Left colon (tissue), 2 donors: ENCODE measurements at regions not wholly inside any gene's neighbourhood (a gene's known extent, or its start where the extent isn't known, plus 50 kb on each side); places are given as distances from the start of the nearest gene placed in this dataset.

Experiments
- ATAC-seq: fragments of 200-7000 bp; cut with Tn5 transposase; one replicate; pipeline ENCODE4 v1.9.1; 2020; ENCODE audit warnings: mild to moderate bottlenecking, moderate library complexity
- DNase-seq, 2 donors: peaks; one replicate each; pipeline ENCODE4 v3.0.0-alpha.2; 2020
- intact Hi-C, 2 donors: fragments of 100-400 bp; cut with DNase I in 1 of 2; cut with micrococcal nuclease in 1 of 2; formaldehyde crosslinking; loops; one replicate each; pipeline versions ENCODE4 v1.11.2 to v1.14.0; 2022; cut with DNase I, micrococcal nuclease
- donor health status: DM: no; HTN: no; CAD: no.
- donor health status: DM: yes; HTN: yes; CAD: no.

- no peak for DNase-seq
- intact Hi-C loops, result no loop called here
Measured at GRCh38 chr5:119864286-119864685, 234.9 kb downstream of the FAM170A start.

GRCh38 chr5:119873611-119874010 is 244.3 kb downstream of the FAM170A start:
- intact Hi-C loops, result no loop called here
- no peak for DNase-seq
- no peak for ATAC-seq

More at GRCh38 chr5:119864286-119864685, 234.9 kb downstream of the FAM170A start:
- ATAC-seq, result no peak

GRCh38 chr5:119876522-119876921 is 247.2 kb downstream of the FAM170A start:
- intact Hi-C loops, result no loop called here
- ATAC-seq (peak; percentile 89), DNase-seq (no peak)

- ATAC-seq (peak; percentile 83), DNase-seq (no peak)
- intact Hi-C loops, result no loop called here
Measured at GRCh38 chr5:119878712-119879111, 249.4 kb downstream of the FAM170A start.

GRCh38 chr5:119879446-119879845 is 250.1 kb downstream of the FAM170A start:
- ATAC-seq, result no peak

GRCh38 chr5:119895066-119895465 is 265.7 kb downstream of the FAM170A start:
- no peak for ATAC-seq
- no peak for DNase-seq
- intact Hi-C loops, result no loop called here

More at GRCh38 chr5:119879446-119879845, 250.1 kb downstream of the FAM170A start:
- intact Hi-C loops, result no loop called here
- no peak for DNase-seq

- intact Hi-C loops, result no loop called here
- DNase-seq (no peak), ATAC-seq (peak; percentile 100)
Measured at GRCh38 chr5:119896826-119897536, 267.6 kb downstream of the FAM170A start.

GRCh38 chr5:119897537-119898370 is 268.4 kb downstream of the FAM170A start:
- DNase-seq, result no peak
- intact Hi-C loops, result no loop called here
- ATAC-seq, result peak; percentile 70

GRCh38 chr5:119899981-119900380 is 270.6 kb downstream of the FAM170A start:
- no peak for DNase-seq
- intact Hi-C loops, result no loop called here
- ATAC-seq, result no peak

- ATAC-seq (no peak), DNase-seq (no peak)
- intact Hi-C loops, result no loop called here
Measured at GRCh38 chr5:119902593-119902992, 273.2 kb downstream of the FAM170A start.

- intact Hi-C loops, result no loop called here
- DNase-seq (no peak), ATAC-seq (peak; percentile 63)
Measured at GRCh38 chr5:119913425-119913824, 284.1 kb downstream of the FAM170A start.

- DNase-seq, result no peak
- intact Hi-C loops, result no loop called here
- no peak for ATAC-seq
Measured at GRCh38 chr5:119919279-119919678, 289.9 kb downstream of the FAM170A start.

- intact Hi-C loops, result no loop called here
- no peak for DNase-seq
- no peak for ATAC-seq
Measured at GRCh38 chr5:119926301-119926700, 296.9 kb downstream of the FAM170A start.

GRCh38 chr5:119928974-119929373 is 299.6 kb downstream of the FAM170A start:
- ATAC-seq, result no peak
- intact Hi-C loops, result no loop called here
- no peak for DNase-seq

GRCh38 chr5:119930490-119930889 is 301.1 kb downstream of the FAM170A start:
- ATAC-seq, result no peak
- DNase-seq, result no peak
- intact Hi-C loops, result no loop called here

GRCh38 chr5:119943148-119943547 is 313.8 kb downstream of the FAM170A start:
- intact Hi-C loops, result no loop called here
- no peak for DNase-seq
- peak; percentile 69 for ATAC-seq

GRCh38 chr5:119945691-119946090 is 316.3 kb downstream of the FAM170A start:
- ATAC-seq (no peak), DNase-seq (no peak)
- intact Hi-C loops, result no loop called here

- no peak for ATAC-seq
- intact Hi-C loops, result no loop called here
- DNase-seq, result no peak
Measured at GRCh38 chr5:119948162-119948561, 318.8 kb downstream of the FAM170A start.

- ATAC-seq (no peak), DNase-seq (no peak)
- intact Hi-C loops, result no loop called here
Measured at GRCh38 chr5:119949426-119949999, 320.2 kb downstream of the FAM170A start.
